SK-N-SH (cell line): ENCODE measurements at regions not wholly inside any gene's neighbourhood (a gene's known extent, or its start where the extent isn't known, plus 50 kb on each side); places are given as distances from the start of the nearest gene placed in this dataset.
A peak's percentile ranks its signal among the peaks of the same experiment; 100 is the strongest.

ENCODE experiments used
- CTCF ChIA-PET: fragments of 300-600, 350-600 bp; formaldehyde crosslinking; extraction: SDS; loops from one replicate; lab custom pipeline; 2021; lab: Yijun Ruan, JAX
- POLR2A ChIA-PET: fragments of 350-600 bp; sonication (Branson Sonifier 250); formaldehyde crosslinking; extraction: SDS; loops from one replicate; lab custom pipeline; 2020; ENCODE audit warnings: antibody characterized with exemption, inconsistent platforms; lab: Yijun Ruan, JAX
- DNase-seq: peaks from one replicate; pipeline ENCODE4 v3.0.0; 2012
- H2AFZ ChIP-seq: fragments of 200-600 bp; sonication (generic); 2 replicates; pipeline ENCODE4 v1.8.1; 2016; ENCODE audit warnings: antibody characterized with exemption, mild to moderate bottlenecking, low read depth
- H3F3A ChIP-seq: fragments of 200-600 bp; sonication (generic); replicated peaks from 2 replicates; pipeline ENCODE3; 2016; ENCODE audit warnings: antibody characterized with exemption, mild to moderate bottlenecking; ENCODE audit not compliant: insufficient read depth
- H3K27ac ChIP-seq, 2 experiments: fragments of 200-500 bp in 1 of 2; fragments of 200-600 bp in 1 of 2; sonication (Bioruptor generic) in 1 of 2; sonication (generic), shearing (Covaris generic) in 1 of 2; 2 replicates each; pipeline versions ENCODE4 v1.5.1 to v1.6.1; 2014 to 2016; ENCODE audit warnings: low read depth in 2 of 2, inconsistent platforms in 1 of 2, low read length in 1 of 2, mild to moderate bottlenecking in 1 of 2, mixed read lengths in 1 of 2
- H3K27me3 ChIP-seq: fragments of 200-600 bp; sonication (generic), shearing (Covaris generic); 2 replicates; pipeline ENCODE4 v1.6.1; 2016; ENCODE audit warnings: mixed run types; ENCODE audit not compliant: insufficient read depth
- H3K36me3 ChIP-seq, 2 experiments: fragments of 200-500 bp in 1 of 2; fragments of 200-600 bp in 1 of 2; sonication (Bioruptor generic) in 1 of 2; sonication (generic) in 1 of 2; replicated peaks in 1 of 2; 2 replicates each; pipeline versions ENCODE3 to v1.5.1; 2014 to 2016; ENCODE audit warnings: low read length in 1 of 2, mild to moderate bottlenecking in 1 of 2; ENCODE audit not compliant: insufficient read depth in 2 of 2, control insufficient read depth in 1 of 2
- H3K4me1 ChIP-seq, 2 experiments: fragments of 200-500 bp in 1 of 2; fragments of 200-600 bp in 1 of 2; sonication (Bioruptor generic) in 1 of 2; sonication (generic), shearing (Covaris generic) in 1 of 2; 2 replicates each; pipeline versions ENCODE4 v1.5.1 to v1.6.1; 2014 to 2016; ENCODE audit warnings: low read depth in 1 of 2, low read length in 1 of 2, mixed run types in 1 of 2; ENCODE audit not compliant: insufficient read depth in 2 of 2, control insufficient read depth in 1 of 2
- H3K4me2 ChIP-seq: fragments of 200-600 bp; sonication (generic), shearing (Covaris generic); 2 replicates; pipeline ENCODE4 v1.6.1; 2017; ENCODE audit warnings: mixed run types
- H3K4me3 ChIP-seq, 2 experiments: fragments of 200-500 bp in 1 of 2; fragments of 200-600 bp in 1 of 2; sonication (Bioruptor generic) in 1 of 2; sonication (generic), shearing (Covaris generic) in 1 of 2; 2 replicates each; pipeline versions ENCODE4 v1.5.1 to v1.8.1; 2014 to 2016; ENCODE audit warnings: low read depth in 2 of 2, inconsistent platforms in 1 of 2, low read length in 1 of 2, mild to moderate bottlenecking in 1 of 2, mixed read lengths in 1 of 2, moderate library complexity in 1 of 2
- H3K79me2 ChIP-seq: fragments of 200-600 bp; sonication (generic); 2 replicates; pipeline ENCODE4 v1.8.1; 2017; ENCODE audit warnings: mild to moderate bottlenecking; ENCODE audit not compliant: insufficient read depth
- H3K9ac ChIP-seq: fragments of 200-600 bp; sonication (generic); 2 replicates; pipeline ENCODE4 v1.6.1; 2017; ENCODE audit warnings: mixed run types
- H3K9me2 ChIP-seq: fragments of 200-600 bp; sonication (generic); 2 replicates; pipeline ENCODE4 v1.6.1; 2017; ENCODE audit warnings: mixed run types
- H3K9me3 ChIP-seq: fragments of 200-600 bp; sonication (generic); 2 replicates; pipeline ENCODE4 v1.6.1; 2017; ENCODE audit warnings: mixed run types, mild to moderate bottlenecking, moderate library complexity
- H4K20me1 ChIP-seq: fragments of 200-600 bp; sonication (generic); 2 replicates; pipeline ENCODE4 v1.6.1; 2017; ENCODE audit warnings: mild to moderate bottlenecking, mixed run types; ENCODE audit not compliant: insufficient read depth
- CTCF ChIP-seq: fragments of 200-600 bp; sonication (generic); IDR thresholded peaks from 2 replicates; pipeline ENCODE4 v1.6.1; 2017; ENCODE audit warnings: antibody characterized with exemption, mild to moderate bottlenecking, moderate library complexity
- ELF1 ChIP-seq: IDR thresholded peaks from 2 replicates; pipeline ENCODE4 v1.4.0; 2012
- EP300 ChIP-seq, 2 experiments: IDR thresholded peaks; 2 replicates each; pipeline versions ENCODE4 v1.4.0 to v1.6.1; 2012; ENCODE audit warnings: borderline replicate concordance in 1 of 2, low read depth in 1 of 2, low read length in 1 of 2
- EZH2phosphoT487 ChIP-seq: fragments of 200-600 bp; sonication (generic); IDR thresholded peaks from 2 replicates; pipeline ENCODE4 v1.6.1; 2017; ENCODE audit warnings: low read depth, mixed run types, mild to moderate bottlenecking, antibody characterized with exemption, moderate library complexity, borderline replicate concordance
- FOXM1 ChIP-seq: IDR thresholded peaks from 2 replicates; pipeline ENCODE4 v1.4.0; 2012; ENCODE audit warnings: low read depth, mild to moderate bottlenecking
- IRF3 ChIP-seq: fragments of 150-350 bp; IDR thresholded peaks from 2 replicates; pipeline ENCODE4 v1.6.1; 2016; ENCODE audit warnings: mild to moderate bottlenecking, low read depth, low read length
- MAX ChIP-seq: IDR thresholded peaks from 2 replicates; pipeline ENCODE4 v1.4.0; 2012; ENCODE audit warnings: low read depth
- MEF2A ChIP-seq: IDR thresholded peaks from 2 replicates; pipeline ENCODE4 v1.4.0; 2012; ENCODE audit warnings: low read depth, borderline replicate concordance
- MXI1 ChIP-seq: IDR thresholded peaks from 2 replicates; pipeline ENCODE4 v1.6.1; 2012; ENCODE audit warnings: mild to moderate bottlenecking, low read depth, low read length, improper control_type of control experiment
- NFIC ChIP-seq: IDR thresholded peaks from 2 replicates; pipeline ENCODE4 v1.4.0; 2012; ENCODE audit warnings: borderline replicate concordance
- PBX3 ChIP-seq: IDR thresholded peaks from 2 replicates; pipeline ENCODE4; 2012
- RAD21 ChIP-seq: IDR thresholded peaks from 2 replicates; pipeline ENCODE4 v1.6.1; 2012; ENCODE audit warnings: mild to moderate bottlenecking, low read length
- RCOR1 ChIP-seq: fragments of 150-350 bp; IDR thresholded peaks from 2 replicates; pipeline ENCODE4 v1.6.1; 2017; ENCODE audit warnings: antibody characterized with exemption, low read length
- RFX5 ChIP-seq: IDR thresholded peaks from 2 replicates; pipeline ENCODE4 v1.6.1; 2012; ENCODE audit warnings: mild to moderate bottlenecking, improper control_type of control experiment, low read length
- SIN3A ChIP-seq: IDR thresholded peaks from 2 replicates; pipeline ENCODE4 v1.6.1; 2012; ENCODE audit warnings: low read depth, mild to moderate bottlenecking, low read length, moderate library complexity, borderline replicate concordance
- TCF12 ChIP-seq: IDR thresholded peaks from 2 replicates; pipeline ENCODE4 v1.4.0; 2012
- USF1 ChIP-seq: IDR thresholded peaks from 2 replicates; pipeline ENCODE4 v1.4.0; 2012; ENCODE audit warnings: low read depth, borderline replicate concordance
- USF2 ChIP-seq: fragments of 150-350 bp; IDR thresholded peaks from 2 replicates; pipeline ENCODE4 v1.6.1; 2017; ENCODE audit warnings: antibody characterized with exemption, low read length, low read depth, borderline replicate concordance
- ZBTB33 ChIP-seq: IDR thresholded peaks from 2 replicates; pipeline ENCODE4 v1.4.0; 2012; ENCODE audit warnings: low read depth, borderline replicate concordance
- WGBS: methylation state at CpG from one replicate; pipeline ENCODE4 v1.1.6; 2017; ENCODE audit warnings: low lambda C conversion rate; 5-methylcytosine and 5-hydroxymethylcytosine counted together

- no peak overlapping the region for H3K27ac ChIP-seq
- no peaks in the 10 kb centered on the region for H4K20me1 ChIP-seq
- no peaks in the 10 kb centered on the region for H3K9me2 ChIP-seq
- ChIA-PET CTCF (interaction anchor here (0.9 to 2.1 kb wide), 6 partner anchors 11 to 133 kb away, joined by 3 to 9 read pairs (median 4); no protein-coding TSS in a partner anchor), POLR2A (no interaction called here)
- H3K9ac ChIP-seq, result no peak overlapping the region
- H3K9me3 ChIP-seq, result no peaks in the 10 kb centered on the region
- H3K4me2 ChIP-seq, result no peak overlapping the region
- no peaks in the 10 kb centered on the region for H3K27me3 ChIP-seq
- WGBS, result 11% methylated on average over 3 of the region's 3 CpGs
- no peaks in the 10 kb centered on the region for H3K79me2 ChIP-seq
- no peak for TF ChIP-seq FOXM1
- no peak for TF ChIP-seq PBX3
- peak; percentile 62 for TF ChIP-seq RAD21
- no peak for TF ChIP-seq EP300 (IDR thresholded peaks at IDR 0.05; ENCODE audit: borderline replicate concordance in 1 of 2, low read depth in 1 of 2, low read length in 1 of 2)
- no peak for TF ChIP-seq TCF12
- no peak for TF ChIP-seq CTCF
- no peaks in the 10 kb centered on the region for H3K36me3 ChIP-seq
- no peaks in the 10 kb centered on the region; a peak in 1 of 4 replicates for H3K4me1 ChIP-seq
- H3K4me3 ChIP-seq, result no peak overlapping the region
- no peaks in the 10 kb centered on the region for H3F3A ChIP-seq
- H2AFZ ChIP-seq, result no peak overlapping the region
- DNase-seq, result no peak
Observed at GRCh38 chr16:6032438-6032837, 934.8 kb upstream of the EEF2KMT start.

GRCh38 chr16:6031567-6031966, 934.0 kb upstream of the EEF2KMT start:
- Histone ChIP-seq H3K9me2 (no peaks in the 10 kb centered on the region), H3K27me3 (no peaks in the 10 kb centered on the region), H3K27ac (no peak overlapping the region), H3K9ac (no peak overlapping the region), H3K4me3 (no peak overlapping the region), H4K20me1 (no peaks in the 10 kb centered on the region), H2AFZ (no peak overlapping the region), H3K4me2 (no peak overlapping the region), H3F3A (no peaks in the 10 kb centered on the region), H3K4me1 (no peaks in the 10 kb centered on the region; a peak in 1 of 4 replicates), H3K36me3 (no peaks in the 10 kb centered on the region), H3K9me3 (no peaks in the 10 kb centered on the region), H3K79me2 (no peaks in the 10 kb centered on the region)
- WGBS, result 16% methylated on average over 7 of the region's 7 CpGs
- DNase-seq, result no peak
- TF ChIP-seq IRF3, result no peak
- TF ChIP-seq ZBTB33, result no peak
- no peak for TF ChIP-seq MEF2A
- no peak for TF ChIP-seq EZH2phosphoT487
- TF ChIP-seq ELF1, result no peak
- no peak for TF ChIP-seq RCOR1
- TF ChIP-seq USF1, result no peak
- no peak for TF ChIP-seq SIN3A
- TF ChIP-seq USF2, result no peak
- no peak for TF ChIP-seq MXI1
- TF ChIP-seq MAX, result no peak
- no peak for TF ChIP-seq NFIC
- TF ChIP-seq RFX5, result no peak
- ChIA-PET POLR2A (no interaction called here), CTCF (interaction anchor here (0.5 to 2.1 kb wide), 6 partner anchors 11 to 701 kb away, joined by 3 to 9 read pairs (median 4); no protein-coding TSS in a partner anchor)
